HG02610 (cell line): ENCODE measurements at regions not wholly inside any gene's neighbourhood (a gene's known extent, or its start where the extent isn't known, plus 50 kb on each side); places are given as distances from the start of the nearest gene placed in this dataset.

Source experiments
- ATAC-seq: cut with Tn5 transposase; IDR thresholded peaks from one replicate; pipeline ENCODE4 v1.9.1; 2021; ENCODE audit warnings: mild to moderate bottlenecking, moderate library complexity; ENCODE audit not compliant: unreplicated experiment

- ATAC-seq, result no peak
These were observed 131.7 kb upstream of the COL21A1 start for GRCh38 chr6:56378966-56379585.

GRCh38 chr6:56378507-56378906, 131.1 kb upstream of the COL21A1 start:
- ATAC-seq, result no peak

- ATAC-seq, result no peak
These were observed 129.9 kb upstream of the COL21A1 start for GRCh38 chr6:56377295-56377694.

- no peak for ATAC-seq
These were observed 128.4 kb upstream of the COL21A1 start for GRCh38 chr6:56375806-56376205.

GRCh38 chr6:56374841-56375369, 127.5 kb upstream of the COL21A1 start:
- no peak for ATAC-seq

GRCh38 chr6:56372406-56372995, 125.1 kb upstream of the COL21A1 start:
- ATAC-seq, result no peak

GRCh38 chr6:56370561-56371211, 123.3 kb upstream of the COL21A1 start:
- peak; percentile 93 for ATAC-seq

GRCh38 chr6:56370127-56370540, 122.8 kb upstream of the COL21A1 start:
- no peak for ATAC-seq

GRCh38 chr6:56368491-56368890, 121.1 kb upstream of the COL21A1 start:
- no peak for ATAC-seq

GRCh38 chr6:56366141-56366852, 118.9 kb upstream of the COL21A1 start:
- ATAC-seq, result no peak

GRCh38 chr6:56364827-56365339, 117.5 kb upstream of the COL21A1 start:
- no peak for ATAC-seq

GRCh38 chr6:56364431-56364826, 117.0 kb upstream of the COL21A1 start:
- no peak for ATAC-seq

GRCh38 chr6:56363796-56364430, 116.5 kb upstream of the COL21A1 start:
- ATAC-seq, result no peak

GRCh38 chr6:56361812-56362211, 114.4 kb upstream of the COL21A1 start:
- ATAC-seq, result no peak

GRCh38 chr6:56359201-56359899, 112.0 kb upstream of the COL21A1 start:
- ATAC-seq, result peak; percentile 80

GRCh38 chr6:56357616-56358373, 110.4 kb upstream of the COL21A1 start:
- ATAC-seq, result peak; percentile 50

GRCh38 chr6:56356426-56356825, 109.0 kb upstream of the COL21A1 start:
- ATAC-seq, result no peak

- ATAC-seq, result no peak
These were observed 106.5 kb upstream of the COL21A1 start for GRCh38 chr6:56353860-56354259.

- ATAC-seq, result no peak
These were observed 103.4 kb upstream of the COL21A1 start for GRCh38 chr6:56350628-56351260.
